Skin epidermis (tissue), 12 donors: ENCODE measurements at regions not wholly inside any gene's neighbourhood (a gene's known extent, or its start where the extent isn't known, plus 50 kb on each side); places are given as distances from the start of the nearest gene placed in this dataset.
"Not testable (repeated sequence)": the region's sequence is repeated elsewhere in the genome, so short reads cannot be mapped to it uniquely, and the experiment has no call there.

Experiments used
- H3K27ac ChIP-seq, 21 experiments: fragments of 200-600 bp; sonication (generic) in 11 of 21; one replicate each; pipeline ENCODE4 v1.5.0; 2020; ENCODE audit warnings: mild to moderate bottlenecking in 3 of 21, inconsistent platforms in 2 of 21, moderate library complexity in 2 of 21
- H3K4me3 ChIP-seq, 7 experiments: fragments of 200-600 bp; sonication (generic) in 2 of 7; one replicate each; pipeline ENCODE4 v1.5.0; 2020; ENCODE audit warnings: inconsistent platforms in 2 of 7, mild to moderate bottlenecking in 2 of 7, moderate library complexity in 1 of 7

- no peak overlapping the region for H3K4me3 ChIP-seq
- no peak overlapping the region for H3K27ac ChIP-seq
Measured at GRCh38 chr7:12921751-12922345, 234.4 kb downstream of the ARL4A start.

GRCh38 chr7:12923971-12924370 is 236.5 kb downstream of the ARL4A start:
- H3K27ac ChIP-seq: no peak overlapping the region
- H3K4me3 ChIP-seq: no peak overlapping the region

GRCh38 chr7:12926206-12926605 is 238.8 kb downstream of the ARL4A start:
- H3K4me3 ChIP-seq: no peak overlapping the region

GRCh38 chr7:12927635-12928434 is 240.4 kb downstream of the ARL4A start:
- Histone ChIP-seq H3K27ac (no peak overlapping the region), H3K4me3 (no peak overlapping the region)

More at GRCh38 chr7:12926206-12926605, 238.8 kb downstream of the ARL4A start:
- H3K27ac ChIP-seq: no peak overlapping the region

- Histone ChIP-seq H3K27ac (no peak overlapping the region), H3K4me3 (no peak overlapping the region)
Measured at GRCh38 chr7:12929476-12930140, 242.2 kb downstream of the ARL4A start.

GRCh38 chr7:12930534-12930933 is 243.1 kb downstream of the ARL4A start:
- no peak overlapping the region for H3K4me3 ChIP-seq
- no peak overlapping the region for H3K27ac ChIP-seq

GRCh38 chr7:12931465-12931864 is 244.0 kb downstream of the ARL4A start:
- H3K4me3 ChIP-seq, H3K27ac ChIP-seq: not testable (repeated sequence)

GRCh38 chr7:12939694-12940093 is 252.3 kb downstream of the ARL4A start:
- Histone ChIP-seq H3K27ac (no peak overlapping the region), H3K4me3 (no peak overlapping the region)

- H3K27ac ChIP-seq: peak overlapping the region in 11 of 21 experiments; percentile 30 to 65 (median 55)
- no peak overlapping the region for H3K4me3 ChIP-seq
Measured at GRCh38 chr7:12941512-12941911, 254.1 kb downstream of the ARL4A start.

GRCh38 chr7:12942609-12943008 is 255.2 kb downstream of the ARL4A start:
- Histone ChIP-seq H3K4me3 (no peak overlapping the region), H3K27ac (peak overlapping the region in 10 of 21 experiments; percentile 18 to 65 (median 50))

GRCh38 chr7:12943781-12944180 is 256.3 kb downstream of the ARL4A start:
- no peak overlapping the region for H3K4me3 ChIP-seq

GRCh38 chr7:12945901-12946300 is 258.5 kb downstream of the ARL4A start:
- no peak overlapping the region for H3K4me3 ChIP-seq
- H3K27ac ChIP-seq: no peak overlapping the region

More at GRCh38 chr7:12943781-12944180, 256.3 kb downstream of the ARL4A start:
- no peak overlapping the region for H3K27ac ChIP-seq

GRCh38 chr7:12947465-12947864 is 260.0 kb downstream of the ARL4A start:
- H3K27ac ChIP-seq: no peak overlapping the region
- no peak overlapping the region for H3K4me3 ChIP-seq

GRCh38 chr7:12949060-12949931 is 261.9 kb downstream of the ARL4A start:
- H3K27ac ChIP-seq: peak overlapping the region in 3 of 21 experiments; percentile 31 to 47 (median 33)

GRCh38 chr7:12951397-12951801 is 264.0 kb downstream of the ARL4A start:
- no peak overlapping the region for H3K4me3 ChIP-seq
- peak overlapping the region in 1 of 21 experiments; percentile 19 for H3K27ac ChIP-seq

More at GRCh38 chr7:12949060-12949931, 261.9 kb downstream of the ARL4A start:
- no peak overlapping the region for H3K4me3 ChIP-seq

- Histone ChIP-seq H3K4me3 (no peak overlapping the region), H3K27ac (no peak overlapping the region)
Measured at GRCh38 chr7:12954380-12955033, 267.1 kb downstream of the ARL4A start.

GRCh38 chr7:12957487-12957886 is 270.1 kb downstream of the ARL4A start:
- Histone ChIP-seq H3K4me3 (no peak overlapping the region), H3K27ac (no peak overlapping the region)

GRCh38 chr7:12961910-12962480 is 274.6 kb downstream of the ARL4A start:
- Histone ChIP-seq H3K4me3 (no peak overlapping the region), H3K27ac (no peak overlapping the region)

GRCh38 chr7:12963435-12963834 is 276.0 kb downstream of the ARL4A start:
- Histone ChIP-seq H3K4me3 (no peak overlapping the region), H3K27ac (no peak overlapping the region)
